ENCODE measurements at regions not wholly inside any gene's neighbourhood (a gene's known extent, or its start where the extent isn't known, plus 50 kb on each side); places are given as distances from the start of the nearest gene placed in this dataset.

DNA sequence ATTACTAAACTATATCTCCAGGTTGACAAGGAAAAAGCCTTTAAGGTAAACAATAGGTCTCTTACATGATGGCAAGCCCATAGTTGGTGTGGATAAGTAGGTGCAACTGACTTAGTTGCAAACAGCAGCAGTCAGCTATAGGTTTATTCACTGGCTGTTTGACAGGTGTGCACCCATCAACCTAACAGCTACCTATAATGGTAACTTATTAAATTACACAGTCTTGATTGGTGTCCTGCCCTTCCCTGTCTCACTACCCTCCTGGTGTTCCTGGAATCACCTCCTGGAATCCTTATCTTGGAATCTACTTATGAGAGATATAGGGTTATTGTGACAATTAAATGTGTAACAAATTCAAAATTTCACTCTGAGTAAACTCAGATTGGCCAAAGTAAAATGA lies 467.8 kb upstream of the UBE2E2 start:
- no peak for TF ChIP-seq YY1 (IDR thresholded peaks at IDR 0.05; ENCODE audit: borderline replicate concordance in 1 of 3, control insufficient read depth in 1 of 3, extremely low read depth in 1 of 3, insufficient read depth in 3 of 3, insufficient read length in 1 of 3, insufficient replicate concordance in 2 of 3, low read depth in 1 of 3, low read length in 2 of 3)
- TF ChIP-seq L3MBTL2 (IDR thresholded peaks at IDR 0.05) = no peak
- TF ChIP-seq BACH1 (tag; IDR thresholded peaks at IDR 0.05) = no peak
- no peak for TF ChIP-seq HNRNPH1 (optimal IDR thresholded peaks at IDR 0.05; ENCODE audit: low read depth, low read length)
- TF ChIP-seq CTCF (IDR thresholded peaks at IDR 0.05 in 2 of 3, conservative IDR thresholded peaks at IDR 0.05 in 1 of 3; ENCODE audit: insufficient read depth in 2 of 3, low read depth in 1 of 3, low read length in 3 of 3) = no peak
- TF ChIP-seq POLR2H (tag; IDR thresholded peaks at IDR 0.05; ENCODE audit: low read depth) = no peak
- no peak for TF ChIP-seq SRSF1 (IDR thresholded peaks at IDR 0.05; ENCODE audit: low read depth, low read length)
- TF ChIP-seq, protein P1, sequence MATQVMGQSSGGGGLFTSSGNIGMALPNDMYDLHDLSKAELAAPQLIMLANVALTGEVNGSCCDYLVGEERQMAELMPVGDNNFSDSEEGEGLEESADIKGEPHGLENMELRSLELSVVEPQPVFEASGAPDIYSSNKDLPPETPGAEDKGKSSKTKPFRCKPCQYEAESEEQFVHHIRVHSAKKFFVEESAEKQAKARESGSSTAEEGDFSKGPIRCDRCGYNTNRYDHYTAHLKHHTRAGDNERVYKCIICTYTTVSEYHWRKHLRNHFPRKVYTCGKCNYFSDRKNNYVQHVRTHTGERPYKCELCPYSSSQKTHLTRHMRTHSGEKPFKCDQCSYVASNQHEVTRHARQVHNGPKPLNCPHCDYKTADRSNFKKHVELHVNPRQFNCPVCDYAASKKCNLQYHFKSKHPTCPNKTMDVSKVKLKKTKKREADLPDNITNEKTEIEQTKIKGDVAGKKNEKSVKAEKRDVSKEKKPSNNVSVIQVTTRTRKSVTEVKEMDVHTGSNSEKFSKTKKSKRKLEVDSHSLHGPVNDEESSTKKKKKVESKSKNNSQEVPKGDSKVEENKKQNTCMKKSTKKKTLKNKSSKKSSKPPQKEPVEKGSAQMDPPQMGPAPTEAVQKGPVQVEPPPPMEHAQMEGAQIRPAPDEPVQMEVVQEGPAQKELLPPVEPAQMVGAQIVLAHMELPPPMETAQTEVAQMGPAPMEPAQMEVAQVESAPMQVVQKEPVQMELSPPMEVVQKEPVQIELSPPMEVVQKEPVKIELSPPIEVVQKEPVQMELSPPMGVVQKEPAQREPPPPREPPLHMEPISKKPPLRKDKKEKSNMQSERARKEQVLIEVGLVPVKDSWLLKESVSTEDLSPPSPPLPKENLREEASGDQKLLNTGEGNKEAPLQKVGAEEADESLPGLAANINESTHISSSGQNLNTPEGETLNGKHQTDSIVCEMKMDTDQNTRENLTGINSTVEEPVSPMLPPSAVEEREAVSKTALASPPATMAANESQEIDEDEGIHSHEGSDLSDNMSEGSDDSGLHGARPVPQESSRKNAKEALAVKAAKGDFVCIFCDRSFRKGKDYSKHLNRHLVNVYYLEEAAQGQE (IDR thresholded peaks at IDR 0.05; ENCODE audit: borderline replicate concordance) = no peak
- TF ChIP-seq, protein P1 (CRISPR knock-in tag; IDR thresholded peaks at IDR 0.05; ENCODE audit: low read depth) = no peak
- TF ChIP-seq ZNF318 (IDR thresholded peaks at IDR 0.05; ENCODE audit: borderline replicate concordance in 1 of 2, low read depth in 1 of 2) = no peak
